K562 (cell line): ENCODE measurements at regions not wholly inside any gene's neighbourhood (a gene's known extent, or its start where the extent isn't known, plus 50 kb on each side); places are given as distances from the start of the nearest gene placed in this dataset.

Experiments
- FOSL1 ChIP-seq: fragments of 200-800 bp; sonication (Bioruptor generic); conservative IDR thresholded peaks from 2 replicates; pipeline ENCODE4 v1.6.1; 2016; ENCODE audit warnings: missing genetic modification characterization, missing compliant biosample characterization
- HOMEZ ChIP-seq: fragments of 250-450 bp; sonication (Bioruptor Pico); IDR thresholded peaks from 2 replicates; pipeline ENCODE4 v1.4.0; 2020; ENCODE audit warnings: mild to moderate bottlenecking, moderate library complexity
- RERE ChIP-seq: sonication (generic); formaldehyde crosslinking; IDR thresholded peaks from 2 replicates; pipeline ENCODE4 v1.8.0; 2023; ENCODE audit warnings: missing genetic modification reagents, mild to moderate bottlenecking, borderline replicate concordance
- TF ChIP-seq, protein P1 (sequence below): sonication (generic); formaldehyde crosslinking; IDR thresholded peaks from 2 replicates; pipeline ENCODE4 v1.8.1; 2023; ENCODE audit warnings: mild to moderate bottlenecking, missing genetic modification reagents, moderate library complexity

GRCh38 chr7:109842386-109842785 lies 1248.5 kb upstream of the LRRN3 start:
- TF ChIP-seq, protein P1, sequence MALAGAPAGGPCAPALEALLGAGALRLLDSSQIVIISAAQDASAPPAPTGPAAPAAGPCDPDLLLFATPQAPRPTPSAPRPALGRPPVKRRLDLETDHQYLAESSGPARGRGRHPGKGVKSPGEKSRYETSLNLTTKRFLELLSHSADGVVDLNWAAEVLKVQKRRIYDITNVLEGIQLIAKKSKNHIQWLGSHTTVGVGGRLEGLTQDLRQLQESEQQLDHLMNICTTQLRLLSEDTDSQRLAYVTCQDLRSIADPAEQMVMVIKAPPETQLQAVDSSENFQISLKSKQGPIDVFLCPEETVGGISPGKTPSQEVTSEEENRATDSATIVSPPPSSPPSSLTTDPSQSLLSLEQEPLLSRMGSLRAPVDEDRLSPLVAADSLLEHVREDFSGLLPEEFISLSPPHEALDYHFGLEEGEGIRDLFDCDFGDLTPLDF: no peak
- TF ChIP-seq HOMEZ: no peak
- TF ChIP-seq RERE (CRISPR knock-in tag): no peak
- TF ChIP-seq FOSL1 (tag): no peak
